ENCODE measurements at regions not wholly inside any gene's neighbourhood (a gene's known extent, or its start where the extent isn't known, plus 50 kb on each side); places are given as distances from the start of the nearest gene placed in this dataset.
"Not testable (repeated sequence)": the region's sequence is repeated elsewhere in the genome, so short reads cannot be mapped to it uniquely, and the experiment has no call there.

DNA sequence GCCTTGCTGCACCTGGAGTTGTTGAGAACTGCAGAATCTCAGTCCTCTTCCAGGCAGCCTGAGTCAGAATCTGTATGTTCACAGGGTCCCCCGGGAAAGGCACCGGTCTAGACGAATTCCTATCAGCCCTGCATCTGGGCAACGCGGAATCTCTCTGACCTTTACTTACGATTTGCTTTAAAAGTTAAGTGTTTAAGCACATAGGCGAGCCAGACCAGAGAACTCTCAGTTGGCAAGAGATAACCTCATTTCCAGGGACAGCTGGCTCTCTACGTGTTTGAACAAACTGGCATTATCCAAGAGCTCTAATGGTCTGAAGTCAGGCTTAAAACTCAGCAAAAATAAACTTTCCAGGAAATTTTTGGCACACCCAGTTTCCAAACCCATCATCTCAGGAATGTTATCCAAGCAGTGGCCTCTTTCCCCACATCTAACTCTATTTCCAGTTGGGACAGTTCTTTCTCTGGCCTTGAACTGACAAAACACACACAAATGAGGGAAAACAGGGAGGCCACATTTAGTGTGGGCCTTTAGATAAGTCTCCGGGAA is 53.4 kb downstream of the HES1 start:
- no peak for DNase-seq

DNA sequence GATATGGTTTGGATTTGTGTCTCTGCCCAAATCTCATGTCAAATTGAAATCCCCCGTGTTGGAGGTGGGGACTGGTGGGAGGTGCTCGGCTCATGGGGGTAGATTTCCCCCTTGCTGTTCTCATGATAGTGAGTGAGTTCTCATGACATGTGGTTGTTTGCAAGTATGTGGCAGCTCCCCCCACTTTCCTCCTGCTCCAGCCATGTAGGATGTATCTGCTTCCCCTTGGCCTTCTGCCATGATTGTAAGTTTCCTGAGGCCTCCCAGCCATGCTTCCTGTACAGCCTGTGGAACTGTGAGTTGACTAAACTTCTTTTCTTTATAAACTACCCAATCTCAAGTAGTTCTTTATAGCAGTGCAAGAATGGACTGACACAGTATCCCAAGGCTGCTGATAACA is 55.9 kb downstream of the HES1 start:
- DNase-seq: not testable (repeated sequence)

DNA sequence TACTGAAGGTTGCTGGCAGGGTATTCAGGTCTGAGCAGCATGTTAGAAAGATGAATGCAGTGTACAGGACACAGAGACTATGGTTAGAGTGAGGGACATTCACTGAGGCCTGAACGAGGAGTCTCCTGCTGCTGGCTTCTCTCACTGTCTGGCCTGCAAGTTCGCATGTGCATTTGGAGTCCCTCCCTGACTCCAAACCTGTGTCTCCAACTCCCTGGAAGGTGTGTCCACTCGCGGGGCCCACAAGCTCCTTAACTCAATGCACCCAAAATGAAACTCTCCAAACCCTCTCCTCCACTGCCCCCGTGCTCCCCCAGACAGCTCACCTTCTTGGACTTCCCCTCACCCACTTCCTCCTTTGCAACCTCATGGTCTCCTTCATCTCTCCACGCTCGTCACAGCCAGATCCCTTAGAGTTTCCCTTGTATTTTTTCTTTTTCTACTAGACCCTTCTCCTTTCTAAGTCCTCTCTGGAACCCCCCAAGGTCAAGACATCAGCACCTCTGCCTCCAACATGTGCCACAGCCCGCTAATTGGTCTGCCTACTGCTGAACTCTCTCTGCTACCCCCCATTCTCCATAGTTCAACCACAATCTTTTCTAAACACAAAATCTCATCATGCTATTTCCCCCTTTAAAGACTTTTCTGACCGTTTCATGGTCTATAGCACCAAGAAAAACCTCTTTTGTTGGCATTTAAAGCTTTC is 58.3 kb downstream of the HES1 start:
- no peak for DNase-seq

DNA sequence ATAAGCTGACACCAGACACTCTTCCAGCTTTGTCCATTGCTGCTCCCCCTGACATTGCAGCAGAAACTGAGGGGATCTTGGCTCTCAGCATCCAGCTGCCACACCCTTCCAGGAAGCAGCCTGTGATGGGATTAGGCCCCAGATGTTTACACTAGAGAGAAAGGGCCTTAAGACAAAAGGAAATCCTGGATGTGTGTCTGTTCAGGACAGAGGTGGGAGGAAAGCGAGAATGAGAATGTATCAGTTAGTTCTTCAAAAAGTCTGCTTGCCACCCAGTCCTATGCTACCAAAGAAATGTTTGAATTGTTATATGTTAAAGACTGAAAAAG is 58.8 kb downstream of the HES1 start:
- no peak for DNase-seq

DNA sequence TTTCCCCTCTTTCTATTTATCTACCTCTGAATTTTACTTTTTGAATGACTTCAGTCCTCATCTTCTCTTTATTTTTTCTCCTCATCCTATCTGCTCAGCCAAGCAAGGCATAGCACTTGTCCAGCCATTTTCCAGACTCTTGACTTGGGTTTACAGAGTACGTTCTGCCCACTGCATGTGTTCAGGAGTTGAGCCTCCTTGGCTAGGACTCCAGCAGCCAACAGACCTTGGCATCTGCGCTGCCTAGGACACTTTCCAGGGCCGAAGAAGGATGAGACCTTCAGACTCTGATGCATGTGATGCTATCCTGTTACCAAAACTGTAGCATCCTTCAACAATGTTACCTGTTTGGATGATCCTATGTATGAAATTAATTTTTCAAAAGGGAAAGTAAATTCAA is 59.7 kb downstream of the HES1 start:
- no peak for DNase-seq

- DNase-seq: no peak
Observed at GRCh38 chr3:194196876-194197275, 60.9 kb downstream of the HES1 start.

- no peak for DNase-seq
Observed at GRCh38 chr3:194197396-194197960, 61.5 kb downstream of the HES1 start.

- DNase-seq: no peak
Observed at GRCh38 chr3:194197981-194198695, 62.2 kb downstream of the HES1 start.

- no peak for DNase-seq
Observed at GRCh38 chr3:194198938-194199337, 63.0 kb downstream of the HES1 start.

DNA sequence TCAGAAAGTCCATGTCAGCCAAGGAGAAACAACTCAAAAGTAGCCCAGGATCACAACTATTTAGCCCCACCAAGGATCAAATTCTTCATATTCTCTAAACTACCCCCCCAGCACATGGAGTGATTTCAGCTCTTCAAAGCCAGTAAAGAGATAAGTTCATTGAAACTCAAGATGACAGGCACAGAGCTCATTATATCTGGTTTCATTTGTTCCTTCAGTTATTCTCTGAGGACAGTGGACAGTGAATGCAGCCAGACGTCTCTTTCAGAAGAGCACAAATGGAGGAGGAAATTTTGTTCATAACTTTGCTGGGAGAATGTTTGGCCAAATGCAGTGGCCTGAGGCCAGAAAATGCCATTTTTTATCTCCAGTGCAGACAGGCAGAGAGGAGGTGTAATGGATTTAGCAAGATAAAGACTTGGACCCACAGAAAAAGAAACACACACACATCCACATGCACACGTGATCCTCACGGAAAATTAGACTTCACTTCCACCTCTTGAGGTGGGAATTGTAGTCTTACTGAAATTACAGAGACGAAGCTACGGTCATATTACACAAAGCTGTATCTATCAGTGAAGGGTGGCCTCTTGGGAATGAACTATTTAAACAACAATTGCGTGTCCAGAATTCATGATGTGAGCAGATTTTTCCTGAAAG is 64.6 kb downstream of the HES1 start:
- DNase-seq: no peak

GRCh38 chr3:194201953-194202666 is 66.2 kb downstream of the HES1 start:
- DNase-seq: no peak

- peak; percentile 79 for DNase-seq
Observed at GRCh38 chr3:194203482-194204041, 67.6 kb downstream of the HES1 start.

GRCh38 chr3:194204042-194204987 is 68.4 kb downstream of the HES1 start:
- DNase-seq: no peak

DNA sequence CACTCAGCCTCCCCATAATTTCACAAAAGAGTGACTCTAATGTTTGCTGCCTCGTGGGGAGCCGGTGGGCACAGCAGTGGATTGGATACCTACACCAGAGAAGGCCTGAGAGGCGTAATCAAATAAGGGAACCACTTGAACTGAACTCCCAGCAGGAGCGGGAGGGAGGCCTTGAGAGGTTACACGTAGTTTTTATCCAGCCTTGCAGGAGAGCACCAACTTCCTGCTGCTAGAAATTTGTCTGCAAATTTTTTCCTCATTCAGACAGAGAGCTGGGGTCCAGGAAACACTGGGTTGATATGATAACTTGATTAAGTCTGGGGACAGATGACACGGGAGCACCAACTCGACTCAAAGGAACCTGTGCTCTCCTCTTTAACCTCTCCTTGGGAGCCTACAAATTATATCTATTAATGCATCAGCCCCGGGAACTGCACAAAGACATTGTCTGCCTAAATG is 69.8 kb downstream of the HES1 start:
- peak; percentile 83 for DNase-seq

GRCh38 chr3:194206320-194206719 is 70.4 kb downstream of the HES1 start:
- no peak for DNase-seq

DNA sequence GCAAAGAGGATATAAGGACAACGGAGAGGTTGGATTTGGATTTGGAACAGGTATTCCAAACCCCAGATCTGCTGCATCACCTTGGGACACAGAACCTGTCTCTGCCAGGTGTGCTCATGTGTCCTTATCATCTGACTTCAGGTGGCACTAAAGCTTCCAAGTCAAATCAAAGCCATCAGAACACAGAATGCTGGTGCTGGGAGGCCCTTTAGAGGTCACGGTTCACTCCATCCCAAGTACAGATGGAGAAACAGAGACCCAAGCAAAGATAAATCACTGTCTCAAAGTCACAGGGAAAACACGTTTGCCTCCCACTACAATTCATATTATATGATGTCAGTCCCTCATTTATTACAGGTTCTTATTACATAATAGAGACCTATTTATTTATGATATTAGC is 72.8 kb downstream of the HES1 start:
- no peak for DNase-seq

- DNase-seq: no peak
Observed at GRCh38 chr3:194212161-194212844, 76.4 kb downstream of the HES1 start.

- no peak for DNase-seq
Observed at GRCh38 chr3:194212845-194213331, 76.9 kb downstream of the HES1 start.

GRCh38 chr3:194215392-194215791 is 79.4 kb downstream of the HES1 start:
- no peak for DNase-seq

DNA sequence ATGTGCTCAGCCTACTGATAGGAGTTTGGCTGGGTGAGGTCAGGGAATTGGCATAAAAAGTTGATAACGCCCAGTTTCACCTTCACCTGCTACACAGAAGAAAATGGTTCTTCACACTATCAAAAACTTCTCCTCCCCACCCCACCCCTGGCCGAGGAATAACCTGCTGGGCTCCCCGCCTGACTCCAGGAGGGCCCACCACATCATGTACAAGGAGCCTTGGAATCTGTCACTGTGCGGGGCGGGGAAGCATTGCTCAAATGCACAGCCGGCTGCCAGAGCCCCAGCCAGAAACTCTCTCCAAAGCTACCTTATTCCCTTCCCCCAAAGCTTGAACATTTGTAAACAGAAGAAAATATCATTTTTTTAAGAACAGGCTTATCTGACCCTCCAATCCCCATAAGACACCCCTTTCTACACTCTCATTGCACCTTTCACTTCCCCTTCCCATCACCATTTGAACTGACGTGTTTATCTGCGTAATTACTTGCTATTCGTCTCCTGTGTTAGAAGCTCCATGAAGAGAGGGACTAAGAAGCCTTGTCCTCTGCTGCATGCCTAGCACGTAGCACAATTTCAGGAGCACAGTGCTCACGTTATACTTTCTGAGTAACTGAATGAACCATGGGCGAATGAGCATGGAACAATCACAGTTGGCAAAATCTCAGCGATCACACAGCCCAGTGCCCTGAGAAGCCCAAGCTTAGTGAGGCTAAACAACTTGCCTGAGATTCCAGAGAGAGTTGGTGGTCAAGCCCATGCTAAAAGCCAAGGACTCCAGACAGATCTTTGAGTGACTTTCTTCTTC is 82.9 kb downstream of the HES1 start:
- DNase-seq: no peak
